Activated T-cell treated with anti-CD3 and anti-CD28 coated beads for 4 hours (primary cell): ENCODE measurements at regions not wholly inside any gene's neighbourhood (a gene's known extent, or its start where the extent isn't known, plus 50 kb on each side); places are given as distances from the start of the nearest gene placed in this dataset.
"Not testable (repeated sequence)": the region's sequence is repeated elsewhere in the genome, so short reads cannot be mapped to it uniquely, and the experiment has no call there.

ENCODE experiments used
- DNase-seq: peaks from one replicate; pipeline ENCODE4 v3.0.0-alpha.2; 2020

DNA sequence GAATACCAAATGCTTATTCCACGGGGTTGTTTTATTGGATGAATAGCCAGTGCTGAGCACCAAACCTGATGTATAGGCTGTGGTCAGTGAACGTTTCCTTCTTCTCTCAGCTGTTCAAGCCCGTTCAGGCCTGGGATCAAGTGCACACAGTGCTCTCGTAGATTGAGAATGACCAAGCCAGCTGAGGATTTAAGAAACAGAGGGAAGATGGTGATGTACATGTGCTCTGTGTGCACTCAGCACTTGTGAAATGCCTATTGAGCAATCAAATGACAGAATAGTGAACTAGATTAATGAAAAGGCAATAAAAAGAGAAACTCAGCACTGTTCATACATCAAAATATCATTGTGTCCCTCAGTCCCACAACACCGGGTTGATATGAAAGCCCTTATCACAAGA lies 302.5 kb downstream of the BMPER start:
- no peak for DNase-seq

DNA sequence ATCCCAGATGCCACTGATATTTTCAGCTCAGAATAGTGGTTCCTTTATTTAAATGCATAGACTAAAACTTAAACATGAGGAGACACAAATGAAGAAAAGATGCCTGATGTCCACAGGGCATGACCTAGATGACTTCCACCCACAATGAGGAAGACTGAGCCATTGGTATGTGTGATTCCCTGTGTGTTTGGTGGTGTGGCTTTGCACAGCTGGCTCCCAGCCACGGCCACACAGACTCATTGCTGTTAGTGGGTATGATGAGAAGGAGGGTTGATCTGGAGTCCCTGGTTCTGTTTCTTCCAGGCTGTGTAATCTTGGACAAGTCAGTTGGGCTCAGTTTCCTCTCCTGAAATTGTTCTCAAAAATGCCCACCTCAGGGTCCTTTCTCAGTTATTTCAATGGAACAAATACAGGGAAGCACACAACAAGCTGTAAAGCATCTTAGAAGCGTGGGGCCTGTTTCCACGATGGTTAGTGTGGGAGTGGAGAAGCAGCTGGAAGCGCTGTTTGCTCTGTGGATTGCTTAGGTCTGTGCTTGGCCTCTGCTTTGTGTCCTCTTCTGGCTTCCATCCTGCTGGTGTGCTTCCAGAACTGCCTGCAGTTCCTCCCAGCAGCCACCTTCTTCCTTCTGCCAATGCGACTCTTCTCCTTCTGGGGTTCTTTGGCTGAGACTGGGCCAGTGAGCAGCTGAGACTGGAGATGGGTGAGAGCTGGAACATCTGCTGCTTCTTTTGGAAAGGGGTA lies 303.7 kb downstream of the BMPER start:
- no peak for DNase-seq

DNA sequence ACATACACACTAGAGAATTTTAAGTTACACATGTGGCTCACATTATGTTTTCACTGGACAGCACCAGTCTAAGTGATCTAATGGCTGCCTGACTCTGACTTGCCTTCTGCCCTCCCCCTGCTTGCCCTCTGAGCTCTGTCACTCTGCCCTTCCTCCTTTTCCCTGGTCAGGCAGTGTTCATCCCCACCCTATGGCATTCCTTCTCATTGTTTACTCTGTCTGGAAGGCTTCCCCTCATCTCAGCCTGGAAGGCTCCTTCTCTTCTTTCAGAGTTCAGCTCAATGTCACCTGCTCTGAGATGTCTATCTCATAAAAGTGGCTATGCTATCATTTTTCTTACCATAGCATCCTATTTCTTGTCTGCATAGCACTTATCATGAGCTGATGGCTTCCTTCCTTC lies 305.7 kb downstream of the BMPER start:
- DNase-seq: no peak

DNA sequence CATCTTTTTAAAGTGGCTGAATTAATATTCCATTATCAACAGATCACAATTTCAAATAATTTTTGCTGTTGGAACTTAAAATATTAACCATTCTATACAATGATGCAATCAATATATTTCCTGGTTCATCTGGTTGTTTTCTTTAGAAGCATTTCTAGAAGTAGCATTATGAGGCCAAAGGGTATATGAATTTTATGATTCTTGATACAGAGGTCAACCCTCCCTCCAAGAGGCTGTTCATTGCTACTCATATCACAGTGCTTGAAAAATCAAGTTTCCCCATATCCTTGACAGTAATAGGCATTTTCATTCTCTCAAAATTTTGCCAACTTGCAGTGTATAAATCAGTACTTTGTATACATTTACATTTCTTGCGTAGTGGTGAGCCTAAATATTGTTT lies 312.6 kb downstream of the BMPER start:
- no peak for DNase-seq

- no peak for DNase-seq
Observed at GRCh38 chr7:34219153-34219718, 313.9 kb downstream of the BMPER start.

GRCh38 chr7:34220506-34221185 lies 315.3 kb downstream of the BMPER start:
- no peak for DNase-seq

GRCh38 chr7:34222316-34222715 lies 317.0 kb downstream of the BMPER start:
- no peak for DNase-seq

- no peak for DNase-seq
Observed at GRCh38 chr7:34222722-34223121, 317.4 kb downstream of the BMPER start.

GRCh38 chr7:34224281-34224680 lies 318.9 kb downstream of the BMPER start:
- DNase-seq: no peak

GRCh38 chr7:34225193-34225592 lies 319.9 kb downstream of the BMPER start:
- no peak for DNase-seq

GRCh38 chr7:34227525-34227924 lies 322.2 kb downstream of the BMPER start:
- no peak for DNase-seq

GRCh38 chr7:34235101-34235500 lies 329.8 kb downstream of the BMPER start:
- DNase-seq: not testable (repeated sequence)

DNA sequence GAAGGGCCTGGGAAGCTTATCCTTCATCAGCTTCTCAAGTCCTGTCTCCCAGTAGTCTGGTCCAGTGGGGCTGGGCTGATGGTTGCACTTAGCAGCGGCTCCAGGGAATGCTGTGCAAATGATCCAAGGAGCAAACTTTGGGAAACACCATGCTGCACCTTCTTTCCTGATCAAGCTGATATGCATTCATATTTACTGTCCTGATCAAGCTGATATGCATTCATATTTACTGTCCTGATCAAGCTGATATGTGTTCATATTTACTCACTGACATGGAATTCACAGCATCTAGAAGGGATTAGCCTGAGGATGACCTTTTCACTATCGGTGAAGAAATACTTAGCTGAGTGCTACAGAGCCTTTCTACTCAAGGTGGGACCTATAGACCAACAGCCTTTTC lies 330.7 kb downstream of the BMPER start:
- DNase-seq: no peak

DNA sequence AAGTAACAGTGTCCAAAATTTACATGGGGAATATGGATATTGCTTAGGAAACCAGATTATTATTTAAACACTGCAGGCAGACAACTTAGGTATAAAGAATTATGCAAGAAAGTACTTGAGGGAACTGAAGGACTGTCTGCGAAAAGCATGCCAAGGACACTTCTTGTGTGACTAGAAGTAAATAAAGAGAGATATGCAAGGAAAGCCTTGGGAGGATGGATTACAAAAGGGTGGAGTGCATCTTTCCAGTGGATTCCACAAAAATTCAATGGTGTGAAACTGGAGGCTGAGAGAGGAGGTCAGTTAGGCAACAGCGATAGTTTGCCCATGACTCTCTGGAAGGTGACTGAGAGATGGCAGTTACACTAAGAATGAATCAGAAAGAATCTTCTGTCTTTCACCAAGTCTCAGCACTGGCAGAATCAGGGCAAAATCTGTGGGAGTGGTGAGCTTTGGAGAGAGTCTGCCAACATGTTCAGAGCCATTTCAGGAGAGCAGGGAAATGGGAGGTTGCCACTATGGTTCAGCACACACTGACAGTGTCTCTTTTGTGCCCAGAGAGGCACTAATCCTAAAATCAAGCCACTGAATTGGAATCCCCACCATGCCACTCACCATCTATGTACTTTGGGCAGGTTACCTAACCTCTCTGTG lies 331.6 kb downstream of the BMPER start:
- DNase-seq: no peak

- no peak for DNase-seq
Observed at GRCh38 chr7:34237493-34237849, 332.1 kb downstream of the BMPER start.

- no peak for DNase-seq
Observed at GRCh38 chr7:34240417-34240816, 335.1 kb downstream of the BMPER start.

DNA sequence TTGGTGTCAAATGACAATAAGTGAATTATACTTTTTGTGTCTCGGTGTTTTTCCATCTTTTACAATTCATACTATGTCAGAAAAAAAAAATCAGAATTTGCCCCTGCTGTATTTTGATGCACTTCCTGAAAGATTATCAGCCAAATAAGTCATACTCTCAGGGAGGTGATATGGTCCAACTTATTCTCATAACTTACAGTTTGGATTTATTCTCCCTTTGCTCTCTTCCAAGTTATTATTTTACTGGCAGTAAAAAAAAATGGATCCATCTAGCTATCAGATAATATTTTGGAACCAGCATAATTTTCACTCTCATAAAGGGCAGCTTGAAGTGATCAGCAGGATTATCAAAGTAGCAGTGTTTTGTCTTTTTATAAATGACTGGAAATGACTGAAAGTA lies 337.1 kb downstream of the BMPER start:
- no peak for DNase-seq

DNA sequence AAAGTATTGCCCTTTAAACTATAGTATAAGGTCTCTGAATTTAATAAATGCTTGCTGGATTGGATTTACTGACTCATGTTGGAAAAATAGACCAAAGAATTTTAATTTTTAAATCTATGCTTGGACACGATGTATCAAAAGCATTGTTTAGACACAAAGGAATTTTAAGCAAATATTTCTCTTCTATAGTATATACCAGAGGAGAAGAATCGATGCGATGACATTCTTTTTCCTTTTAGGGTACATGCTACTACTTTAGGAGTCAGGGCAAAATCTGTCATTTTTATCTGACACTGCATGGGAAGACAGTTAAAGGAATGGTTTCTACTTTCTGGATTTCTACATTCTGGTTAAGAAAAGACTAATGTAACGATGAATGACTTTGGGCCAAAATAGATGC lies 339.9 kb downstream of the BMPER start:
- DNase-seq: no peak

DNA sequence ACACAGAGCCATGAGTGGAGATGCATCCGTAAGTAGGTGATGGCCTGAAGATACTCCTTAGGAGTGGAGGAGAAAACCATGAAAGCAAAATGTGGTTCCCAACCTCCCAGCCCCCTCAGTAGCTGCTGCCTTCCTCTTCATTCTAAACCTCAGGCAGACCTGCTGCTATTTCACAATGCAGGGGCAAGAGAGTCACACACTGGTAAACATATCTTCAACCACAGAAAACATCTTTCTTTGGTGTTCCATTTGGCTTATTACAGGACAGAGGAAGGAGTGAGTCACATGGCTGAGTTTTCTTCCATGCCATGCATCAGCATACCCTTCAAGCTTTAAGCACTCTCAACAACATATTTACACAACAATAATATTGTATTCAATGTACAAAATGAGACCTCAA lies 342.1 kb downstream of the BMPER start:
- DNase-seq: no peak

- DNase-seq: no peak
Observed at GRCh38 chr7:34249192-34249591, 343.9 kb downstream of the BMPER start.

- DNase-seq: no peak
Observed at GRCh38 chr7:34260279-34260678, 354.9 kb downstream of the BMPER start.

GRCh38 chr7:34263168-34263567 lies 357.8 kb downstream of the BMPER start:
- DNase-seq: no peak

DNA sequence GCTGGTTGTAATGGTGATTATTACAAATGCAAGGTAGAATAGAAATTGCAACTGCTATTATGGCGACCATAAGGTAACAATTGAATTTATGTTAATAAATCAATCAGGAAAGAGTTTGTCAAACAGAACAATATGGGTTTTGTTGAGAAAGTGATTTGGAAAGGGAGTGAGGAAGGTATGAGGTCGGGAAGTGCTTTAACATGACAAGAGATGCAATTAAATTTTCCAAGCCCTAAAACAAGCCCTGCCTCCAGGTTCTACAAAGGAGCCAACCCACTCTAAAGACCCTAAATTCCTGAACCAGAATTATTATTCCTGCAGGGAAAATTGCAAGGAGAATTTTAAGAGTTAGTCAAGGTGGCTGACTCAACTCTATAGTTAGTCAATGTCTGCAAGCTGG lies 363.7 kb downstream of the BMPER start:
- DNase-seq: no peak

DNA sequence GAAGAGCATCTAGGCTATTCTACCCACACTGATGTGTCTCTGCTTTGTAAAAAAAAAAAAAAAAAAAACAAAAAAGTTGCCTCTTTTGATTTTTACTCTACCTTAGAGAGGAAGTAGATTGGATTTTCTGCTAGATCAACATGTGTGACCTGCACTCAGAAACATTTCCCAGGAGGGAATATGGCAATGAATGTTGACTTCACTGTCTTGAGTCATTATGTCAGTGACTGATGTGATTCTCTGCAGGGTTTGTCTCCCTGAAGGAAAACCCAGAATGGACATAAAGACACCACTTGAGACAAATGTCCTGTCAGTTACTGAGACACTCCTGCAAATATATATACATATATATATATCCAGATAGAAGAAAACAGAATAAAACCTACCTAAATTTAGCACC lies 370.3 kb downstream of the BMPER start:
- no peak for DNase-seq
